GM12891 (cell line): ENCODE measurements at regions not wholly inside any gene's neighbourhood (a gene's known extent, or its start where the extent isn't known, plus 50 kb on each side); places are given as distances from the start of the nearest gene placed in this dataset.

Experiments
- POLR2A ChIP-seq: IDR thresholded peaks from 2 replicates; pipeline ENCODE4 v1.6.1; 2011; ENCODE audit warnings: low read depth, low read length, control low read depth
- POLR2AphosphoS5 ChIP-seq: IDR thresholded peaks from 2 replicates; pipeline ENCODE4 v1.6.1; 2011; ENCODE audit warnings: low read depth, low read length, control low read depth

DNA sequence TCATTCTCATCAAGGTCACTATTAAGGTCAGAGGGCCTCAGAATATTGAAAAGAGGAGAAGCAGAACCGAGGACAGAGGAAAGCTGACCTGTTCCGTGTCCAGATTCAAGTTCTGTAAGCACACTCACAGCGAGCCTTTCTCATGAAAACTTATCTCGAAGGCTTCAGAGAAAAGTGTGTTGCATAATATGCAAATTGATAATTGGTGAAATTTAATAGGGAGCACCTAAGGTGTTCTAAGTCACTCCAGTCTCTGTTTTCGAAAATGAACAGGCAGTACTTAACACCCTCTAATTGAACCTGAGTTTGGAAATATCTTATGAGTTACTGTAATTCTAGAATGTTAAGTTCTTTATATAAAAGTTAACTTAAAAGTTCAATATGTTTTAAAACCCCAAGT lies 181.2 kb upstream of the PDE10A start:
- TF ChIP-seq POLR2AphosphoS5 (no peak), POLR2A (no peak)
